ENCODE measurements at regions not wholly inside any gene's neighbourhood (a gene's known extent, or its start where the extent isn't known, plus 50 kb on each side); places are given as distances from the start of the nearest gene placed in this dataset.

GRCh38 chr20:6450841-6451240, 316.6 kb upstream of the BMP2 start:
- Mint-ChIP-seq H3K9me3 (ENCODE audit: unreplicated experiment) (no peaks in the 10 kb centered on the region), H3K27me3 (ENCODE audit: unreplicated experiment) (no peaks in the 10 kb centered on the region)

GRCh38 chr20:6440443-6440799, 317.6 kb upstream of the FERMT1 start:
- Mint-ChIP-seq H3K27ac (ENCODE audit: unreplicated experiment) (no peak overlapping the region), H3K36me3 (ENCODE audit: unreplicated experiment) (no peaks in the 10 kb centered on the region), H3K4me3 (ENCODE audit: unreplicated experiment) (no peak overlapping the region), H3K4me1 (ENCODE audit: unreplicated experiment) (peaks cover 12% of the 10 kb centered on the region), H3K9me3 (ENCODE audit: unreplicated experiment) (peaks cover 5% of the 10 kb centered on the region), H3K27me3 (ENCODE audit: unreplicated experiment) (peaks cover 3% of the 10 kb centered on the region)
- no peak for TF ChIP-seq CTCF (IDR thresholded peaks at IDR 0.05)
- DNase-seq (ENCODE audit: extremely low spot score, unreplicated experiment) = no peak

More at GRCh38 chr20:6450841-6451240, 316.6 kb upstream of the BMP2 start:
- DNase-seq (ENCODE audit: extremely low spot score, unreplicated experiment) = no peak
- H3K4me3 Mint-ChIP-seq (ENCODE audit: unreplicated experiment) = no peak overlapping the region
- TF ChIP-seq CTCF (IDR thresholded peaks at IDR 0.05) = no peak
- no peaks in the 10 kb centered on the region for H3K36me3 Mint-ChIP-seq (ENCODE audit: unreplicated experiment)
- no peaks in the 10 kb centered on the region for H3K4me1 Mint-ChIP-seq (ENCODE audit: unreplicated experiment)
- no peak overlapping the region for H3K27ac Mint-ChIP-seq (ENCODE audit: unreplicated experiment)

- Mint-ChIP-seq H3K27me3 (ENCODE audit: unreplicated experiment) (peaks cover 5% of the 10 kb centered on the region), H3K9me3 (ENCODE audit: unreplicated experiment) (peaks cover 5% of the 10 kb centered on the region), H3K4me3 (ENCODE audit: unreplicated experiment) (no peak overlapping the region), H3K36me3 (ENCODE audit: unreplicated experiment) (no peaks in the 10 kb centered on the region), H3K4me1 (ENCODE audit: unreplicated experiment) (peaks cover 12% of the 10 kb centered on the region), H3K27ac (ENCODE audit: unreplicated experiment) (peak overlapping the region; percentile 32)
- no peak for TF ChIP-seq CTCF (IDR thresholded peaks at IDR 0.05)
- DNase-seq (ENCODE audit: extremely low spot score, unreplicated experiment) = no peak
These were observed 317.1 kb upstream of the FERMT1 start for GRCh38 chr20:6439737-6440442.

- no peak for TF ChIP-seq CTCF (IDR thresholded peaks at IDR 0.05)
- Mint-ChIP-seq H3K4me3 (ENCODE audit: unreplicated experiment) (no peak overlapping the region), H3K27ac (ENCODE audit: unreplicated experiment) (no peak overlapping the region), H3K27me3 (ENCODE audit: unreplicated experiment) (peaks cover 16% of the 10 kb centered on the region), H3K4me1 (ENCODE audit: unreplicated experiment) (peaks cover under 1% of the 10 kb centered on the region), H3K36me3 (ENCODE audit: unreplicated experiment) (no peaks in the 10 kb centered on the region), H3K9me3 (ENCODE audit: unreplicated experiment) (peaks cover 5% of the 10 kb centered on the region)
- DNase-seq (ENCODE audit: extremely low spot score, unreplicated experiment) = no peak
These were observed 311.3 kb upstream of the FERMT1 start for GRCh38 chr20:6434131-6434530.

- H3K36me3 Mint-ChIP-seq (ENCODE audit: unreplicated experiment) = no peaks in the 10 kb centered on the region
- no peak for TF ChIP-seq CTCF (IDR thresholded peaks at IDR 0.05)
- no peak overlapping the region for H3K27ac Mint-ChIP-seq (ENCODE audit: unreplicated experiment)
- H3K4me3 Mint-ChIP-seq (ENCODE audit: unreplicated experiment) = no peak overlapping the region
- H3K4me1 Mint-ChIP-seq (ENCODE audit: unreplicated experiment) = no peaks in the 10 kb centered on the region
- no peak for DNase-seq (ENCODE audit: extremely low spot score, unreplicated experiment)
- peaks cover 17% of the 10 kb centered on the region for H3K27me3 Mint-ChIP-seq (ENCODE audit: unreplicated experiment)
- H3K9me3 Mint-ChIP-seq (ENCODE audit: unreplicated experiment) = no peaks in the 10 kb centered on the region
These were observed 307.6 kb upstream of the FERMT1 start for GRCh38 chr20:6430381-6430780.
